Central memory CD8-positive, alpha-beta T cell (primary cell): ENCODE measurements at regions not wholly inside any gene's neighbourhood (a gene's known extent, or its start where the extent isn't known, plus 50 kb on each side); places are given as distances from the start of the nearest gene placed in this dataset.

Experiments used
- ATAC-seq: fragments of 150-1000 bp; cut with Tn5 transposase; replicated peaks from 2 replicates; pipeline ENCODE4 v1.10.0; 2022; ENCODE audit warnings: mild to moderate bottlenecking, moderate FRiP score, moderate number of reproducible peaks; ENCODE audit not compliant: poor library complexity, severe bottlenecking; ENCODE audit errors: extremely low read depth
- DNase-seq, 2 donors: peaks; one replicate each; pipeline ENCODE4 v3.0.0; 2021; ENCODE audit warnings: low spot score in 2 of 2
- H3K27ac Mint-ChIP-seq: one replicate; pipeline ENCODE4 v1.8.0; 2022; ENCODE audit warnings: low read depth, mild to moderate bottlenecking, moderate library complexity, mixed read lengths
- H3K27me3 Mint-ChIP-seq: one replicate; pipeline ENCODE4 v1.8.0; 2022; ENCODE audit warnings: mixed read lengths
- H3K36me3 Mint-ChIP-seq: one replicate; pipeline ENCODE4 v1.8.0; 2022; ENCODE audit warnings: mild to moderate bottlenecking, moderate library complexity, mixed read lengths; ENCODE audit not compliant: insufficient read depth
- H3K4me1 Mint-ChIP-seq: one replicate; pipeline ENCODE4 v1.8.0; 2022; ENCODE audit warnings: mixed read lengths
- H3K4me3 Mint-ChIP-seq: one replicate; pipeline ENCODE4 v1.8.0; 2022; ENCODE audit warnings: mild to moderate bottlenecking, moderate library complexity, mixed read lengths
- H3K9me3 Mint-ChIP-seq: one replicate; pipeline ENCODE4 v1.8.0; 2022; ENCODE audit warnings: mixed read lengths

- Mint-ChIP-seq H3K4me1 (peaks cover 5% of the 10 kb centered on the region), H3K4me3 (no peak overlapping the region)
- no peak for ATAC-seq
Observed at GRCh38 chr1:38477811-38478210, 381.8 kb downstream of the RRAGC start.

GRCh38 chr1:38476850-38477178 lies 382.8 kb downstream of the RRAGC start:
- no peak for DNase-seq
- peaks cover 5% of the 10 kb centered on the region for H3K4me1 Mint-ChIP-seq
- peaks cover 2% of the 10 kb centered on the region for H3K36me3 Mint-ChIP-seq
- H3K27me3 Mint-ChIP-seq = peaks cover 94% of the 10 kb centered on the region
- ATAC-seq = no peak
- no peaks in the 10 kb centered on the region for H3K9me3 Mint-ChIP-seq
- no peak overlapping the region for H3K4me3 Mint-ChIP-seq
- no peak overlapping the region for H3K27ac Mint-ChIP-seq

More at GRCh38 chr1:38477811-38478210, 381.8 kb downstream of the RRAGC start:
- peaks cover 88% of the 10 kb centered on the region for H3K27me3 Mint-ChIP-seq
- H3K27ac Mint-ChIP-seq = no peak overlapping the region
- H3K36me3 Mint-ChIP-seq = peaks cover 2% of the 10 kb centered on the region
- no peaks in the 10 kb centered on the region for H3K9me3 Mint-ChIP-seq
- DNase-seq = no peak

GRCh38 chr1:38476111-38476849 lies 383.3 kb downstream of the RRAGC start:
- peaks cover 94% of the 10 kb centered on the region for H3K27me3 Mint-ChIP-seq
- H3K4me3 Mint-ChIP-seq = no peak overlapping the region
- DNase-seq (no peak), ATAC-seq (no peak)
- H3K27ac Mint-ChIP-seq = no peak overlapping the region
- no peaks in the 10 kb centered on the region for H3K9me3 Mint-ChIP-seq
- H3K4me1 Mint-ChIP-seq = peaks cover 5% of the 10 kb centered on the region
- H3K36me3 Mint-ChIP-seq = peaks cover 2% of the 10 kb centered on the region

- peaks cover 96% of the 10 kb centered on the region for H3K27me3 Mint-ChIP-seq
- H3K27ac Mint-ChIP-seq = no peak overlapping the region
- DNase-seq = no peak
- ATAC-seq = no peak
- H3K9me3 Mint-ChIP-seq = no peaks in the 10 kb centered on the region
- peaks cover 5% of the 10 kb centered on the region for H3K4me1 Mint-ChIP-seq
- H3K36me3 Mint-ChIP-seq = peaks cover 2% of the 10 kb centered on the region
- peak overlapping the region; percentile 26 for H3K4me3 Mint-ChIP-seq
Observed at GRCh38 chr1:38475624-38476005, 384.0 kb downstream of the RRAGC start.

GRCh38 chr1:38474738-38475623 lies 384.6 kb downstream of the RRAGC start:
- Mint-ChIP-seq H3K4me1 (peaks cover 5% of the 10 kb centered on the region), H3K27ac (no peak overlapping the region)

GRCh38 chr1:38466487-38466886 lies 393.1 kb downstream of the RRAGC start:
- no peak for ATAC-seq
- Mint-ChIP-seq H3K9me3 (no peaks in the 10 kb centered on the region), H3K27ac (no peak overlapping the region), H3K36me3 (peaks cover 4% of the 10 kb centered on the region), H3K27me3 (peaks cover 69% of the 10 kb centered on the region), H3K4me3 (no peak overlapping the region), H3K4me1 (no peaks in the 10 kb centered on the region)
- DNase-seq = no peak

More at GRCh38 chr1:38474738-38475623, 384.6 kb downstream of the RRAGC start:
- peaks cover 2% of the 10 kb centered on the region for H3K36me3 Mint-ChIP-seq
- peak overlapping the region; percentile 26 for H3K4me3 Mint-ChIP-seq
- no peak for DNase-seq
- H3K9me3 Mint-ChIP-seq = no peaks in the 10 kb centered on the region
- peak; percentile 49 for ATAC-seq
- H3K27me3 Mint-ChIP-seq = peaks cover 94% of the 10 kb centered on the region

GRCh38 chr1:38465460-38465859 lies 394.1 kb downstream of the RRAGC start:
- Mint-ChIP-seq H3K4me1 (no peaks in the 10 kb centered on the region), H3K27me3 (peaks cover 71% of the 10 kb centered on the region), H3K4me3 (no peak overlapping the region), H3K27ac (no peak overlapping the region), H3K36me3 (peaks cover 4% of the 10 kb centered on the region), H3K9me3 (no peaks in the 10 kb centered on the region)
- ATAC-seq = no peak
- no peak for DNase-seq

- ATAC-seq = no peak
- Mint-ChIP-seq H3K36me3 (peaks cover 4% of the 10 kb centered on the region), H3K27me3 (peaks cover 83% of the 10 kb centered on the region), H3K4me1 (no peaks in the 10 kb centered on the region), H3K4me3 (no peak overlapping the region), H3K9me3 (no peaks in the 10 kb centered on the region), H3K27ac (no peak overlapping the region)
- DNase-seq = no peak
Observed at GRCh38 chr1:38464071-38464661, 395.4 kb downstream of the RRAGC start.

GRCh38 chr1:38463074-38463473 lies 396.5 kb downstream of the RRAGC start:
- no peaks in the 10 kb centered on the region for H3K9me3 Mint-ChIP-seq
- DNase-seq (no peak), ATAC-seq (no peak)
- peaks cover 80% of the 10 kb centered on the region for H3K27me3 Mint-ChIP-seq
- H3K4me3 Mint-ChIP-seq = no peak overlapping the region
- H3K27ac Mint-ChIP-seq = no peak overlapping the region
- no peaks in the 10 kb centered on the region for H3K4me1 Mint-ChIP-seq
- H3K36me3 Mint-ChIP-seq = no peaks in the 10 kb centered on the region

- H3K27me3 Mint-ChIP-seq = peaks cover 75% of the 10 kb centered on the region
- DNase-seq = no peak
- H3K9me3 Mint-ChIP-seq = no peaks in the 10 kb centered on the region
- H3K4me3 Mint-ChIP-seq = no peak overlapping the region
- H3K4me1 Mint-ChIP-seq = no peaks in the 10 kb centered on the region
- ATAC-seq = no peak
- H3K36me3 Mint-ChIP-seq = no peaks in the 10 kb centered on the region
- no peak overlapping the region for H3K27ac Mint-ChIP-seq
Observed at GRCh38 chr1:38456531-38456876, 403.1 kb downstream of the RRAGC start.

- ATAC-seq (no peak), DNase-seq (no peak)
- Mint-ChIP-seq H3K36me3 (no peaks in the 10 kb centered on the region), H3K4me3 (no peak overlapping the region), H3K9me3 (no peaks in the 10 kb centered on the region), H3K4me1 (no peaks in the 10 kb centered on the region), H3K27me3 (peaks cover 72% of the 10 kb centered on the region), H3K27ac (no peak overlapping the region)
Observed at GRCh38 chr1:38455829-38456530, 403.6 kb downstream of the RRAGC start.

GRCh38 chr1:38454749-38455441 lies 404.7 kb downstream of the RRAGC start:
- H3K9me3 Mint-ChIP-seq = no peaks in the 10 kb centered on the region
- H3K4me3 Mint-ChIP-seq = no peak overlapping the region
- H3K4me1 Mint-ChIP-seq = no peaks in the 10 kb centered on the region
- DNase-seq = no peak
- ATAC-seq = no peak
- H3K36me3 Mint-ChIP-seq = no peaks in the 10 kb centered on the region
- H3K27ac Mint-ChIP-seq = no peak overlapping the region
- H3K27me3 Mint-ChIP-seq = peaks cover 67% of the 10 kb centered on the region
